ENCODE measurements at regions not wholly inside any gene's neighbourhood (a gene's known extent, or its start where the extent isn't known, plus 50 kb on each side); places are given as distances from the start of the nearest gene placed in this dataset.
"Not testable (repeated sequence)": the region's sequence is repeated elsewhere in the genome, so short reads cannot be mapped to it uniquely, and the experiment has no call there.

- not testable (repeated sequence) for TF ChIP-seq CTCF, EP300 (IDR thresholded peaks at IDR 0.05)
These were observed 435.8 kb downstream of the SHISA9 start for GRCh38 chr16:13336907-13337881.

Measured in sigmoid colon (tissue), 4 donors.